ENCODE measurements at regions not wholly inside any gene's neighbourhood (a gene's known extent, or its start where the extent isn't known, plus 50 kb on each side); places are given as distances from the start of the nearest gene placed in this dataset.
"Not testable (repeated sequence)": the region's sequence is repeated elsewhere in the genome, so short reads cannot be mapped to it uniquely, and the experiment has no call there.

DNA sequence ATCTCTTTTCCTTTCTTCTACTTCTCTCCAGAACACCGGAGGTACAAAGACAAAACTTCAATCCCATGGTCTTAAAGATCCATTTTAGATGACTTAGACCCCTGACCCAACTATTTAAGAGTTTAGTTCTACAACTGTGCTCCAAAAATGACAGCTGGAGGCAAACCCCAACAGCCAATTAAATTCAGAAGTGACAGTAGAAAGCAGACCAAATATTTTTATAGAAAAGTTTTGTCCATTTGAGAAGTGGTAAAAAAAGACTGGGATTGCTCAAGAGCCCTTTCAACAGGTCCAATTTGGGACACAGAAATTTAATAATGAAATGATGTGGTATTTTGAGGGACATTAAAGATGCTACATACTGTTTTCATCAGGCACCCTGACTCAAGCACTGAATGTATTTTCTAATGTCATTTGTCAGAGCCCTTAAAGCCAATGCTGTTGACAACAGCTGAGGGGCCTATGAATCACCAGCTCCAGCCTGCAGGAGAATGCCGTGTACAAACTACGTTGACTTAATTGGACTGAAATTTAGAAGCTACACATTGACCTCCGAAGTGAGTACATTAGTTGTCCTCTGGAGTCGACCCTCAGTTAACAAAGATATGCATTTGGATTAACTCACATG lies 147.5 kb upstream of the PIK3R1 start (continued):
- TF ChIP-seq ZNF274 (IDR thresholded peaks at IDR 0.05; ENCODE audit: low read depth, low read length) (no peak), EGR1 (IDR thresholded peaks at IDR 0.05; ENCODE audit: low read depth) (no peak)
- TF ChIP-seq, protein P1, sequence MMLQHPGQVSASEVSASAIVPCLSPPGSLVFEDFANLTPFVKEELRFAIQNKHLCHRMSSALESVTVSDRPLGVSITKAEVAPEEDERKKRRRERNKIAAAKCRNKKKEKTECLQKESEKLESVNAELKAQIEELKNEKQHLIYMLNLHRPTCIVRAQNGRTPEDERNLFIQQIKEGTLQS (IDR thresholded peaks at IDR 0.05) = no peak

DNA sequence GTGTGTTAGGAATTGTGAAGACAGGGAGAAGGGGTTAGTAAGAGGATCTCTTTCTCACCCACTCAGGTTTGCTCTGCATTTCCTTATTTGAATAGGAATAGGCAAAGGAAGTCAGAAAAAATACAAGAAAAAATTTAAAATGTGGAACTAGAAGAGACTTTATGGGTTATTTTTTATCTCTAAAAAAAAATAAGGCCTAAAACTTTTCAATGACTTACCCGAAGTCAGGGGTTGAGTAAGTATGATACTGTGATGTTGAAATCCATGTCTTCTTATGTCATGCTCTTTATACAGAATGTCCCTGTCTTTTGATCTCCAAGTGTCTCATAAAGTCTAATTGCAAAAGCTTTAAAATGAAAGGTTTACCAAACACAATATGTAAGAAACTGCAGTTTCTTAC lies 148.3 kb upstream of the PIK3R1 start:
- ChIA-PET POLR2A (no interaction called here), CTCF (no interaction called here), RAD21 (ENCODE audit: low non-redundant PET in 1 of 2, low total read pairs in 2 of 2, uncharacterized antibody in 2 of 2, unreplicated experiment in 2 of 2) (no interaction called here)
- Histone ChIP-seq H3K4me1 (ENCODE audit: control insufficient read depth in 1 of 2, insufficient read depth in 2 of 2, low read length in 2 of 2) (no peaks in the 10 kb centered on the region), H3K9me3 (ENCODE audit: control insufficient read depth in 1 of 2, insufficient read depth in 1 of 2, low read depth in 1 of 2, low read length in 2 of 2) (no peaks in the 10 kb centered on the region), H4K20me1 (ENCODE audit: insufficient read depth) (no peaks in the 10 kb centered on the region), H3K27me3 (ENCODE audit: insufficient read depth, low read length) (no peaks in the 10 kb centered on the region), H3K79me2 (ENCODE audit: insufficient read depth, low read length) (no peaks in the 10 kb centered on the region), H3K4me2 (ENCODE audit: low read length) (no peak overlapping the region), H3K9me2 (ENCODE audit: insufficient read depth) (no peaks in the 10 kb centered on the region), H3K27ac (ENCODE audit: low read depth, low read length) (no peak overlapping the region), H3K36me3 (ENCODE audit: control insufficient read depth in 1 of 2, insufficient read depth in 2 of 2, low read length in 2 of 2) (no peaks in the 10 kb centered on the region), H3K9ac (ENCODE audit: low read length) (no peak overlapping the region), H2AFZ (ENCODE audit: low read depth, low read length, poor library complexity, severe bottlenecking) (no peak overlapping the region), H3K4me3 (replicated peaks in 1 of 2; ENCODE audit: low read depth in 1 of 2, low read length in 2 of 2) (no peak overlapping the region)
- DNase-seq (ENCODE audit: low read depth, low spot score) = no peak
- no TSS peak for BruUV-seq (replicated peaks)
- TF ChIP-seq SP1 (IDR thresholded peaks at IDR 0.05; ENCODE audit: low read depth) (no peak), TCF7L2 (IDR thresholded peaks at IDR 0.05; ENCODE audit: borderline replicate concordance, extremely low read depth, insufficient read depth, insufficient read length) (no peak)
- ATAC-seq = no peak
- intact Hi-C loops (cut with micrococcal nuclease) = no loop called here

DNA sequence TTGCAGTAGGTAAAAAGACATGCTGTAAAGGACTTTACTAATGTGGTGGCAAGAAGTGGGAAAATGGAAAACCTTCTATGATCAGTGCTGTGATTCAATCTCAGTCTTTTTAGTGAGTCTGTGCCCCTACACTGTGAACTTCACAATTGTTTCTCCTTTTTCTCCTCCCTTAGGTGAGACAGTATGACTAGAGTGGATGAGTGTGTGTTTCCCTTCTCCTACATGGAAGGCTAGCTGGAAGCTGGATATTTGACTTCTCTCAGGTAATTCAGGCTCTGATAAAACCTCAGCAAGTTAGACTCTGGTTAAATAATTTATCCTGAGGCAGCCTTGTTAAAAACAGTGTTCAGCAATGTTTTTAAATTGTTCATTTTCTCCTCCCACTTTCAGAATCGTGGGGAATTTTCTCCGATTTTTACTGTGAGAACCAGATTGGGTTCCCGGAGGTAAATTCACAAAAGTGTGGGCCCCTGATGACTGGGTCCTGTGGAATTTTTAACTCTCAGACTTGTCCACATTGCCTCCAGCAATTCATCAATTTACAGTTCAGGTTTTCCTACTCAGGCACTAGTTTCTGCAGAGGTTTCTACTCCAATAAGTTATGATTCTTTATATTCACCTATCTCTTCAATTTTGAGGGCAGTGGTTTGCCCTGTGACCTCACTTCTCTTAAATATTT lies 149.1 kb upstream of the PIK3R1 start:
- no peak for DNase-seq (ENCODE audit: low read depth, low spot score)
- Histone ChIP-seq H3K9me3 (ENCODE audit: control insufficient read depth in 1 of 2, insufficient read depth in 1 of 2, low read depth in 1 of 2, low read length in 2 of 2) (no peaks in the 10 kb centered on the region), H3K9ac (ENCODE audit: low read length) (no peak overlapping the region), H3K36me3 (ENCODE audit: control insufficient read depth in 1 of 2, insufficient read depth in 2 of 2, low read length in 2 of 2) (no peaks in the 10 kb centered on the region), H3K4me2 (ENCODE audit: low read length) (no peak overlapping the region), H3K9me2 (ENCODE audit: insufficient read depth) (no peaks in the 10 kb centered on the region), H3K4me1 (ENCODE audit: control insufficient read depth in 1 of 2, insufficient read depth in 2 of 2, low read length in 2 of 2) (no peaks in the 10 kb centered on the region), H3K4me3 (replicated peaks in 1 of 2; ENCODE audit: low read depth in 1 of 2, low read length in 2 of 2) (no peak overlapping the region), H3K27ac (ENCODE audit: low read depth, low read length) (no peak overlapping the region), H4K20me1 (ENCODE audit: insufficient read depth) (no peaks in the 10 kb centered on the region), H3K27me3 (ENCODE audit: insufficient read depth, low read length) (no peaks in the 10 kb centered on the region), H3K79me2 (ENCODE audit: insufficient read depth, low read length) (no peaks in the 10 kb centered on the region), H2AFZ (ENCODE audit: low read depth, low read length, poor library complexity, severe bottlenecking) (no peak overlapping the region)
- ChIA-PET RAD21 (ENCODE audit: low non-redundant PET in 1 of 2, low total read pairs in 2 of 2, uncharacterized antibody in 2 of 2, unreplicated experiment in 2 of 2) (no interaction called here), POLR2A (no interaction called here), CTCF (no interaction called here)
- intact Hi-C loops (cut with micrococcal nuclease) = no loop called here
- no TSS peak for BruUV-seq (replicated peaks)
- ATAC-seq = no peak
- TF ChIP-seq, protein P2, sequence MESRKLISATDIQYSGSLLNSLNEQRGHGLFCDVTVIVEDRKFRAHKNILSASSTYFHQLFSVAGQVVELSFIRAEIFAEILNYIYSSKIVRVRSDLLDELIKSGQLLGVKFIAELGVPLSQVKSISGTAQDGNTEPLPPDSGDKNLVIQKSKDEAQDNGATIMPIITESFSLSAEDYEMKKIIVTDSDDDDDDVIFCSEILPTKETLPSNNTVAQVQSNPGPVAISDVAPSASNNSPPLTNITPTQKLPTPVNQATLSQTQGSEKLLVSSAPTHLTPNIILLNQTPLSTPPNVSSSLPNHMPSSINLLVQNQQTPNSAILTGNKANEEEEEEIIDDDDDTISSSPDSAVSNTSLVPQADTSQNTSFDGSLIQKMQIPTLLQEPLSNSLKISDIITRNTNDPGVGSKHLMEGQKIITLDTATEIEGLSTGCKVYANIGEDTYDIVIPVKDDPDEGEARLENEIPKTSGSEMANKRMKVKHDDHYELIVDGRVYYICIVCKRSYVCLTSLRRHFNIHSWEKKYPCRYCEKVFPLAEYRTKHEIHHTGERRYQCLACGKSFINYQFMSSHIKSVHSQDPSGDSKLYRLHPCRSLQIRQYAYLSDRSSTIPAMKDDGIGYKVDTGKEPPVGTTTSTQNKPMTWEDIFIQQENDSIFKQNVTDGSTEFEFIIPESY (IDR thresholded peaks at IDR 0.05; ENCODE audit: extremely low read depth, insufficient replicate concordance, low read length) = no peak

DNA sequence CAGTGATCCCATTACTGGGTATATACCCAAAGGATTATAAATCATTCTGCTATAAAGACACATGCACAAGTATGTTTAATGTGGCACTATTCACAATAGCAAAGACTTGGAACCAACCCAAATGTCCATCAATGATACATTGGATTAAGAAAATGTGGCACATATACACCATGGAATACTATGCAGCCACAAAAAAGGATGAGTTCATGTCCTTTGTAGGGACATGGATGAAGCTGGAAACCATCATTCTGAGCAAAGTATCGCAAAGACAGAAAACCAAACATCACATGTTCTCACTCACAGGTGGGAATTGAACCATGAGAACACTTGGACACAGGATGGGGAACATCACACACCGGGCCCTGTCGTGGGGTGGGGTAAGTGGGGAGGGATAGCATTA lies 150.2 kb upstream of the PIK3R1 start:
- H4K20me1 ChIP-seq (ENCODE audit: insufficient read depth); H3K4me2 ChIP-seq (ENCODE audit: low read length); H3K9me3 ChIP-seq (ENCODE audit: control insufficient read depth in 1 of 2, insufficient read depth in 1 of 2, low read depth in 1 of 2, low read length in 2 of 2); H2AFZ ChIP-seq (ENCODE audit: low read depth, low read length, poor library complexity, severe bottlenecking); POLR2A ChIA-PET; H3K4me3 ChIP-seq (replicated peaks in 1 of 2; ENCODE audit: low read depth in 1 of 2, low read length in 2 of 2); H3K79me2 ChIP-seq (ENCODE audit: insufficient read depth, low read length); intact Hi-C loops (cut with micrococcal nuclease); ATAC-seq; H3K36me3 ChIP-seq (ENCODE audit: control insufficient read depth in 1 of 2, insufficient read depth in 2 of 2, low read length in 2 of 2); CTCF ChIA-PET; H3K27me3 ChIP-seq (ENCODE audit: insufficient read depth, low read length); BruUV-seq (replicated peaks); H3K9me2 ChIP-seq (ENCODE audit: insufficient read depth); H3K4me1 ChIP-seq (ENCODE audit: control insufficient read depth in 1 of 2, insufficient read depth in 2 of 2, low read length in 2 of 2); RAD21 ChIA-PET (ENCODE audit: low non-redundant PET in 1 of 2, low total read pairs in 2 of 2, uncharacterized antibody in 2 of 2, unreplicated experiment in 2 of 2); H3K27ac ChIP-seq (ENCODE audit: low read depth, low read length); DNase-seq (ENCODE audit: low read depth, low spot score); H3K9ac ChIP-seq (ENCODE audit: low read length): not testable (repeated sequence)
